Kidney (tissue), 13 donors: ENCODE measurements at regions not wholly inside any gene's neighbourhood (a gene's known extent, or its start where the extent isn't known, plus 50 kb on each side); places are given as distances from the start of the nearest gene placed in this dataset.

Experiments
- DNase-seq, 5 donors: peaks; one replicate each; pipeline ENCODE4 v3.0.0-alpha.2; 2013 to 2020
- FAIRE-seq: peaks from 2 replicates; lab custom pipeline; 2012; peaks lifted over from hg19 to GRCh38; lab: Jason Lieb, UNC
- H3K27ac ChIP-seq, 2 donors: one replicate each; pipeline ENCODE4 v1.7.0; 2013; ENCODE audit warnings: low read depth in 2 of 2, low read length in 2 of 2, inconsistent platforms in 1 of 2
- H3K27me3 ChIP-seq: one replicate; pipeline ENCODE4 v1.7.1; 2013; ENCODE audit warnings: low read length, inconsistent platforms; ENCODE audit not compliant: control insufficient read depth, insufficient read depth
- H3K36me3 ChIP-seq, 3 donors: one replicate each; pipeline versions ENCODE4 v1.7.0 to v1.7.1; 2013; ENCODE audit warnings: low read length in 3 of 3, control low read depth in 1 of 3, inconsistent platforms in 1 of 3; ENCODE audit not compliant: insufficient read depth in 3 of 3, control insufficient read depth in 2 of 3
- H3K4me1 ChIP-seq, 3 donors: one replicate each; pipeline versions ENCODE4 v1.7.0 to v1.7.1; 2013; ENCODE audit warnings: low read length in 3 of 3, inconsistent platforms in 1 of 3, low read depth in 1 of 3; ENCODE audit not compliant: control insufficient read depth in 2 of 3, insufficient read depth in 2 of 3
- H3K4me3 ChIP-seq, 3 donors: one replicate each; pipeline versions ENCODE4 v1.7.0 to v1.8.1; 2013; ENCODE audit warnings: low read length in 3 of 3, control low read depth in 1 of 3, inconsistent platforms in 1 of 3
- H3K9ac ChIP-seq, 3 donors: one replicate each; pipeline versions ENCODE4 v1.7.0 to v1.7.1; 2013; ENCODE audit warnings: low read length in 3 of 3, control low read depth in 1 of 3, inconsistent platforms in 1 of 3
- H3K9me3 ChIP-seq, 3 donors: one replicate each; pipeline versions ENCODE4 v1.7.0 to v1.7.1; 2013; ENCODE audit warnings: low read length in 3 of 3, control low read depth in 1 of 3, inconsistent platforms in 1 of 3; ENCODE audit not compliant: control insufficient read depth in 2 of 3, insufficient read depth in 1 of 3
- CTCF ChIP-seq: IDR thresholded peaks from 3 replicates; pipeline ENCODE4 v1.5.1; 2012; ENCODE audit warnings: mild to moderate bottlenecking, moderate library complexity, borderline replicate concordance; ENCODE audit not compliant: insufficient read depth; ENCODE audit errors: extremely low read depth
- intact Hi-C: fragments of 100-400 bp; cut with DNase I; formaldehyde crosslinking; loops from one replicate; pipeline ENCODE4 v1.11.1; 2022
- donor health status: control.
- donor health status: control.
- donor health status: control.
- donor health status: control.
- donor health status: control.
- donor health status: DM: yes; HTN: yes; CAD: no.
- donor health status: Normal renal cell carcinoma (clear cell type).

- Histone ChIP-seq H3K36me3 (no peaks in the 10 kb centered on the region), H3K4me1 (no peaks in the 10 kb centered on the region), H3K9me3 (no peaks in the 10 kb centered on the region), H3K27me3 (no peaks in the 10 kb centered on the region), H3K4me3 (no peak overlapping the region), H3K27ac (no peak overlapping the region), H3K9ac (no peak overlapping the region)
- TF ChIP-seq CTCF, result no peak
- DNase-seq (no peak), FAIRE-seq (no peak)
- intact Hi-C loops, result no loop called here
Measured at GRCh38 chr17:14434506-14434905, 133.6 kb downstream of the HS3ST3B1 start.

GRCh38 chr17:14432079-14432478 is 131.2 kb downstream of the HS3ST3B1 start:
- H3K9ac ChIP-seq, result no peak overlapping the region
- no peaks in the 10 kb centered on the region for H3K36me3 ChIP-seq

GRCh38 chr17:14429084-14429483 is 128.2 kb downstream of the HS3ST3B1 start:
- H3K9me3 ChIP-seq, result no peaks in the 10 kb centered on the region
- no peaks in the 10 kb centered on the region for H3K27me3 ChIP-seq
- no peak overlapping the region for H3K4me3 ChIP-seq
- TF ChIP-seq CTCF, result no peak
- H3K36me3 ChIP-seq, result no peaks in the 10 kb centered on the region
- DNase-seq (no peak), FAIRE-seq (no peak)
- H3K4me1 ChIP-seq, result no peaks in the 10 kb centered on the region
- no peak overlapping the region for H3K27ac ChIP-seq
- intact Hi-C loops, result no loop called here
- no peak overlapping the region for H3K9ac ChIP-seq

More at GRCh38 chr17:14432079-14432478, 131.2 kb downstream of the HS3ST3B1 start:
- FAIRE-seq, result no peak
- no peaks in the 10 kb centered on the region for H3K4me1 ChIP-seq
- H3K27me3 ChIP-seq, result no peaks in the 10 kb centered on the region
- no peak overlapping the region for H3K27ac ChIP-seq
- intact Hi-C loops, result no loop called here
- no peak overlapping the region for H3K4me3 ChIP-seq
- no peaks in the 10 kb centered on the region for H3K9me3 ChIP-seq
- TF ChIP-seq CTCF, result no peak
- no peak for DNase-seq

GRCh38 chr17:14428648-14429029 is 127.8 kb downstream of the HS3ST3B1 start:
- no peaks in the 10 kb centered on the region for H3K9me3 ChIP-seq
- no peak overlapping the region for H3K4me3 ChIP-seq
- no peak overlapping the region for H3K27ac ChIP-seq
- DNase-seq (no peak), FAIRE-seq (no peak)
- no peaks in the 10 kb centered on the region for H3K27me3 ChIP-seq
- no peak for TF ChIP-seq CTCF
- intact Hi-C loops, result no loop called here
- no peak overlapping the region for H3K9ac ChIP-seq
- H3K4me1 ChIP-seq, result no peaks in the 10 kb centered on the region
- H3K36me3 ChIP-seq, result no peaks in the 10 kb centered on the region
